ENCODE measurements at regions not wholly inside any gene's neighbourhood (a gene's known extent, or its start where the extent isn't known, plus 50 kb on each side); places are given as distances from the start of the nearest gene placed in this dataset.

GRCh38 chr6:146870760-146871159, 272.0 kb downstream of the ADGB start:
- Histone ChIP-seq H3K4me1 (ENCODE audit: control insufficient read depth, extremely low read depth, insufficient read depth, low read length) (no peaks in the 10 kb centered on the region), H3K79me2 (ENCODE audit: control insufficient read depth, insufficient read depth, low read length) (no peaks in the 10 kb centered on the region), H3K4me2 (ENCODE audit: extremely low read depth, insufficient read depth, low read length) (no peak overlapping the region), H4K20me1 (ENCODE audit: control insufficient read depth, extremely low read depth, insufficient read depth, low read length) (no peaks in the 10 kb centered on the region), H3K9ac (ENCODE audit: insufficient read depth, low read length) (no peak overlapping the region), H3K9me3 (ENCODE audit: control insufficient read depth, insufficient read depth, low read depth, low read length) (no peaks in the 10 kb centered on the region), H3K27me3 (ENCODE audit: control insufficient read depth, insufficient read depth, low read length) (no peaks in the 10 kb centered on the region), H3K36me3 (ENCODE audit: control insufficient read depth, insufficient read depth, low read length) (no peaks in the 10 kb centered on the region), H2AFZ (ENCODE audit: low read length) (no peak overlapping the region), H3K27ac (ENCODE audit: insufficient read depth, low read length) (no peak overlapping the region), H3K4me3 (replicated peaks in 1 of 4; ENCODE audit: control extremely low read depth in 1 of 4, insufficient read depth in 1 of 4, low read depth in 3 of 4, low read length in 4 of 4) (no peak overlapping the region)
- DNase-seq (ENCODE audit: low read depth in 2 of 2): no peak
- TF ChIP-seq EZH2 (IDR thresholded peaks at IDR 0.05; ENCODE audit: low read length, missing control alignments) (no peak), CTCF (conservative IDR thresholded peaks at IDR 0.05 in 1 of 2, IDR thresholded peaks at IDR 0.05 in 1 of 2; ENCODE audit: low read depth in 1 of 2, low read length in 2 of 2) (no peak)

GRCh38 chr6:146871611-146872425, 273.0 kb downstream of the ADGB start:
- Histone ChIP-seq H3K4me2 (ENCODE audit: extremely low read depth, insufficient read depth, low read length) (no peak overlapping the region), H3K36me3 (ENCODE audit: control insufficient read depth, insufficient read depth, low read length) (no peaks in the 10 kb centered on the region)
- TF ChIP-seq EZH2 (IDR thresholded peaks at IDR 0.05; ENCODE audit: low read length, missing control alignments) (no peak), CTCF (conservative IDR thresholded peaks at IDR 0.05 in 1 of 2, IDR thresholded peaks at IDR 0.05 in 1 of 2; ENCODE audit: low read depth in 1 of 2, low read length in 2 of 2) (no peak)

DNA sequence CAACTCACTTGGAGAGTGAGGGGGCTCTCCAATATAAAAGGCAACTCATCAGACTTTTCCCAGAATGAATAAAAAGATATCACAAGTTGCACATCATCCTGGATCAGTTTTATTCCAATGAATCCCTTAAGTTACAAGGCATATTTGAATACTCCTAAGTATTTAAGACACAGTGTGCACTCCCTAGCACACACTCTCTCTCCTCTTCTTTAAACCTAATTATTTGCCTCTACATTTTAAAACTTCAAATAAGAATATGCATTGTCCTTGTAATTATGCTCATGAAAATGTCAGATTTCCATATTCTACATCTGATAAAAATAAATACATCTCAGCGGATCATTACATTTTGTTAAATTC, 273.6 kb downstream of the ADGB start:
- Histone ChIP-seq H2AFZ (ENCODE audit: low read length) (no peak overlapping the region), H3K4me3 (replicated peaks in 1 of 4; ENCODE audit: control extremely low read depth in 1 of 4, insufficient read depth in 1 of 4, low read depth in 3 of 4, low read length in 4 of 4) (no peak overlapping the region), H3K79me2 (ENCODE audit: control insufficient read depth, insufficient read depth, low read length) (no peaks in the 10 kb centered on the region), H3K9ac (ENCODE audit: insufficient read depth, low read length) (no peak overlapping the region), H3K36me3 (ENCODE audit: control insufficient read depth, insufficient read depth, low read length) (no peaks in the 10 kb centered on the region), H3K27me3 (ENCODE audit: control insufficient read depth, insufficient read depth, low read length) (no peaks in the 10 kb centered on the region), H4K20me1 (ENCODE audit: control insufficient read depth, extremely low read depth, insufficient read depth, low read length) (no peaks in the 10 kb centered on the region), H3K9me3 (ENCODE audit: control insufficient read depth, insufficient read depth, low read depth, low read length) (no peaks in the 10 kb centered on the region), H3K4me2 (ENCODE audit: extremely low read depth, insufficient read depth, low read length) (no peak overlapping the region), H3K27ac (ENCODE audit: insufficient read depth, low read length) (no peak overlapping the region), H3K4me1 (ENCODE audit: control insufficient read depth, extremely low read depth, insufficient read depth, low read length) (no peaks in the 10 kb centered on the region)
- DNase-seq (ENCODE audit: low read depth in 2 of 2): no peak
- TF ChIP-seq CTCF (conservative IDR thresholded peaks at IDR 0.05 in 1 of 2, IDR thresholded peaks at IDR 0.05 in 1 of 2; ENCODE audit: low read depth in 1 of 2, low read length in 2 of 2) (no peak), EZH2 (IDR thresholded peaks at IDR 0.05; ENCODE audit: low read length, missing control alignments) (no peak)

More at GRCh38 chr6:146871611-146872425, 273.0 kb downstream of the ADGB start:
- Histone ChIP-seq H4K20me1 (ENCODE audit: control insufficient read depth, extremely low read depth, insufficient read depth, low read length) (no peaks in the 10 kb centered on the region), H3K27me3 (ENCODE audit: control insufficient read depth, insufficient read depth, low read length) (no peaks in the 10 kb centered on the region), H3K9me3 (ENCODE audit: control insufficient read depth, insufficient read depth, low read depth, low read length) (no peaks in the 10 kb centered on the region), H3K9ac (ENCODE audit: insufficient read depth, low read length) (no peak overlapping the region), H3K4me3 (replicated peaks in 1 of 4; ENCODE audit: control extremely low read depth in 1 of 4, insufficient read depth in 1 of 4, low read depth in 3 of 4, low read length in 4 of 4) (no peak overlapping the region), H3K27ac (ENCODE audit: insufficient read depth, low read length) (no peak overlapping the region), H3K79me2 (ENCODE audit: control insufficient read depth, insufficient read depth, low read length) (no peaks in the 10 kb centered on the region), H2AFZ (ENCODE audit: low read length) (no peak overlapping the region), H3K4me1 (ENCODE audit: control insufficient read depth, extremely low read depth, insufficient read depth, low read length) (no peaks in the 10 kb centered on the region)
- peak; percentile 8 to 81 for DNase-seq (ENCODE audit: low read depth in 2 of 2)
